ENCODE measurements at regions not wholly inside any gene's neighbourhood (a gene's known extent, or its start where the extent isn't known, plus 50 kb on each side); places are given as distances from the start of the nearest gene placed in this dataset.

DNA sequence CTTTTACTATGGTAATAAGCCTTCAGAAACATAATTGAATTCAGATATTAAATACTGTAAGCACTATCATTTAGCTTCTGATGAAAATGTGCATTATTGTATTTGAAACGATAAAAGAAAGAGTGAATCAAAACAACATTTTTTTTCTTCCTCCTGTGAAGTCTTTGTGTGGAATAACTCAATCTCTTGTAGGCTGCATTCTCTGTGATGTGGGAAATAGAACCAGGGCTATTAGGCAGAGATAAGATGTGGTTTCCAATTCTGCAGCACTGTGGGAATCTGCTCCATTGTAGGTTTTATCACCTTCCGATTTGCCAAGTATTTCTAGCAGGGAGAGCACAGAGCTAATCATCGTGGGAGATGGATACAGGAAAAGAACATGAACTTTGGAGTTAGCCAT is 624.5 kb downstream of the RBFOX1 start:
- TF ChIP-seq, protein P1, sequence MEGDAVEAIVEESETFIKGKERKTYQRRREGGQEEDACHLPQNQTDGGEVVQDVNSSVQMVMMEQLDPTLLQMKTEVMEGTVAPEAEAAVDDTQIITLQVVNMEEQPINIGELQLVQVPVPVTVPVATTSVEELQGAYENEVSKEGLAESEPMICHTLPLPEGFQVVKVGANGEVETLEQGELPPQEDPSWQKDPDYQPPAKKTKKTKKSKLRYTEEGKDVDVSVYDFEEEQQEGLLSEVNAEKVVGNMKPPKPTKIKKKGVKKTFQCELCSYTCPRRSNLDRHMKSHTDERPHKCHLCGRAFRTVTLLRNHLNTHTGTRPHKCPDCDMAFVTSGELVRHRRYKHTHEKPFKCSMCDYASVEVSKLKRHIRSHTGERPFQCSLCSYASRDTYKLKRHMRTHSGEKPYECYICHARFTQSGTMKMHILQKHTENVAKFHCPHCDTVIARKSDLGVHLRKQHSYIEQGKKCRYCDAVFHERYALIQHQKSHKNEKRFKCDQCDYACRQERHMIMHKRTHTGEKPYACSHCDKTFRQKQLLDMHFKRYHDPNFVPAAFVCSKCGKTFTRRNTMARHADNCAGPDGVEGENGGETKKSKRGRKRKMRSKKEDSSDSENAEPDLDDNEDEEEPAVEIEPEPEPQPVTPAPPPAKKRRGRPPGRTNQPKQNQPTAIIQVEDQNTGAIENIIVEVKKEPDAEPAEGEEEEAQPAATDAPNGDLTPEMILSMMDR (IDR thresholded peaks at IDR 0.05; ENCODE audit: poor library complexity), result no peak
- TF ChIP-seq EZH2phosphoT487 (IDR thresholded peaks at IDR 0.05; ENCODE audit: low read depth, severe bottlenecking, unreplicated experiment), result no peak
